Choroid plexus epithelial cell (primary cell): ENCODE measurements at regions not wholly inside any gene's neighbourhood (a gene's known extent, or its start where the extent isn't known, plus 50 kb on each side); places are given as distances from the start of the nearest gene placed in this dataset.
"Not testable (repeated sequence)": the region's sequence is repeated elsewhere in the genome, so short reads cannot be mapped to it uniquely, and the experiment has no call there.

Experiments
- DNase-seq: peaks from one replicate; pipeline ENCODE4 v3.0.0-alpha.2; 2010; ENCODE audit warnings: low read depth
- H3K4me3 ChIP-seq: 2 replicates; pipeline ENCODE4 v1.5.1; 2011; ENCODE audit warnings: low read depth, mild to moderate bottlenecking, control low read depth, low read length, moderate library complexity
- CTCF ChIP-seq: conservative IDR thresholded peaks from 2 replicates; pipeline ENCODE4 v1.5.1; 2011; ENCODE audit warnings: low read depth, mild to moderate bottlenecking, control low read depth, inconsistent platforms, low read length, moderate library complexity

GRCh38 chr3:69490971-69491370, 105.1 kb upstream of the FRMD4B start:
- no peak for DNase-seq
- no peak for TF ChIP-seq CTCF
- no peak overlapping the region for H3K4me3 ChIP-seq

DNA sequence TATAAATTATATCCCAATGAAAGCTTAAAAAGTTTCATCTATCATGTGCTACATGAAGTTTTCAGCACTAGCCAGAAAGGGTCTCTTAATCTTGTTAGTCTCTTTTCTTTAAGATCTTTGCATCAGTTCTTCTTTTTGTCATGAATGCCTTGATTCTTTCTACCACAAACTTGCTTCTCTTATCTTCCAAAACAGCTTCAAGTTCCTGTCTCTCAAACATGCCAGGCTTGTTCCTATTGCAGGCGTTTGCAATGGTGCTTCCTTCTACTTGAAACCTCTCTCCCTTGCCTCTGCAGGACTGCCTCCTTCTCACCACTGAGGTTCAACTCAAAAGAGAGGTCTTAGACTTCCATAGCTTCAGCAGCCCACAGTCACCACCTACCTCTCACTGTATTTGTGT, 104.3 kb upstream of the FRMD4B start:
- TF ChIP-seq CTCF: no peak
- no peak overlapping the region for H3K4me3 ChIP-seq
- no peak for DNase-seq

- no peak for DNase-seq
These were observed 102.1 kb upstream of the FRMD4B start for GRCh38 chr3:69488026-69488425.

DNA sequence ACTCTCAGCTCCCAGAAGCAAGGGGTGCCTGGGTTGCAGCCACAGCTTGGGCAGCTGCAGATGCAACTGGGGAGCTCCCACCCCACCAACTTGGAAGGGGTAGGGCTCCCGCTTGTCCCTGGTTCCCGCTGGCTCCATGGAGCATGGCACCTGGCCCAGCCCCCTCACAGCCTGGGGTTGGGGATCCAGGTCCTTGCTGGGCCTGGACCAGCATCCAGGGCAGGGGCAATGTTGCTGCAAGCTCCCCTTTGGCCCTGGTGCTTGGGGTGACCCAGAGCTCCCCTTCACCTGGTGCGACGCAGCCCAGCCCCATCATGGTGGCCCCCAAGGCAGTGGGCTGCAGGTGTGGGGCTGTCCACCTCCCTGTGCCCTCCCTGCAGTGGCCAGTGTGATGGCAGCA, 99.6 kb upstream of the FRMD4B start:
- TF ChIP-seq CTCF: no peak
- no peak for DNase-seq
- no peak overlapping the region for H3K4me3 ChIP-seq

More at GRCh38 chr3:69488026-69488425, 102.1 kb upstream of the FRMD4B start:
- TF ChIP-seq CTCF: no peak
- H3K4me3 ChIP-seq: no peak overlapping the region

- DNase-seq: no peak
- no peak overlapping the region for H3K4me3 ChIP-seq
- no peak for TF ChIP-seq CTCF
These were observed 98.9 kb upstream of the FRMD4B start for GRCh38 chr3:69484507-69485393.

DNA sequence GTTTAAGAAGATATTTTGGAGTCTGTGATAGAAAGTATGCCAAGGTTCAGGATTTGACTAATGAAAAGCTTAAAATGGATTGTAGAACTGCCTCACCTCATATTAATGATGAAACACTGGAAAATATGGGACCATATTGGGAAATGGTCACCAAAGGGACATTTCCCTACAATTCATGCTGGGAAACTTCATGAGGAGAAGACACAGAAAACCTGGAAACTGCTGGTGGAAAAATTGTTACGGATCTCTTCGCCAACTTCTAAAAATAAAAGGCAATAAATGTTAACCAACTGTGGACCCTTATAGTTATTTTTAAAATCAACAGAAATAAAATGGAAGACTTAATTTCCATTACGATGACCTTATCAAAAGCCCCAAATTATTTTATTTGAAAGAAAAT, 97.6 kb upstream of the FRMD4B start:
- TF ChIP-seq CTCF: no peak
- no peak overlapping the region for H3K4me3 ChIP-seq
- no peak for DNase-seq

DNA sequence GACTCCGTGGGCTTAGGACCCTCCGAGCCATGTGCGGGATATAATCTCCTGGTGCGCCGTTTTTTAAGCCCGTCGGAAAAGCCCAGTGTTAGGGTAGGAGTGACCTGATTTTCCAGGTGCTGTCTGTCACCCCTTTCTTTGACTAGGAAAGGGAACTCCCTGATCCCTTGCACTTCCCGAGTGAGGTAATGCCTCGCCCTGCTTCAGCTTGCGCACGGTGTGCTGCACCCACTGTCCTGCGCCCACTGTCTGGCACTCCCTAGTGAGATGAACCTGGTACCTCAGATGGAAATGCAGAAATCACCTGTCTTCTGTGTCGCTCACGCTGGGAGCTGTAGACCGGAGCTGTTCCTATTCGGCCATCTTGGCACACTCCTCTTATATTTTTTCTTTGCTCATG, 95.1 kb upstream of the FRMD4B start:
- H3K4me3 ChIP-seq, DNase-seq: not testable (repeated sequence)
